ENCODE measurements at regions not wholly inside any gene's neighbourhood (a gene's known extent, or its start where the extent isn't known, plus 50 kb on each side); places are given as distances from the start of the nearest gene placed in this dataset.

GRCh38 chr2:172160839-172161238, 58.1 kb upstream of the DLX2 start:
- ChIA-PET POLR2A (ENCODE audit: low non-redundant PET) (no interaction called here), CTCF (no interaction called here)
- BruUV-seq (replicated peaks), result no TSS peak
- H3K27ac ChIP-seq (ENCODE audit: low read depth, low read length, poor library complexity, severe bottlenecking), result no peak overlapping the region
- H3K9me3 ChIP-seq (ENCODE audit: low read depth, low read length, poor library complexity, severe bottlenecking), result no peaks in the 10 kb centered on the region
- H3K4me3 ChIP-seq (ENCODE audit: low read depth, low read length, poor library complexity, severe bottlenecking), result no peak overlapping the region
- H3K36me3 ChIP-seq (ENCODE audit: insufficient read depth, low read length, poor library complexity, severe bottlenecking), result no peaks in the 10 kb centered on the region
- intact Hi-C loops (cut with micrococcal nuclease; ENCODE audit: unreplicated experiment), result no loop called here
- peaks cover 7% of the 10 kb centered on the region for H3K27me3 ChIP-seq (replicated peaks; ENCODE audit: insufficient read depth, low read depth, low read length, poor library complexity)
- no peak for DNase-seq (ENCODE audit: low spot score)
- H3K4me1 ChIP-seq (ENCODE audit: insufficient read depth, low read length, poor library complexity, severe bottlenecking), result no peaks in the 10 kb centered on the region
- TF ChIP-seq CTCF (conservative IDR thresholded peaks at IDR 0.05; ENCODE audit: low read depth, low read length), result no peak
- TF ChIP-seq EZH2 (IDR thresholded peaks at IDR 0.05; ENCODE audit: borderline replicate concordance, low read depth, low read length, poor library complexity, severe bottlenecking), result no peak

GRCh38 chr2:172162225-172162733, 59.6 kb upstream of the DLX2 start:
- H3K36me3 ChIP-seq (ENCODE audit: insufficient read depth, low read length, poor library complexity, severe bottlenecking), result no peaks in the 10 kb centered on the region
- no TSS peak for BruUV-seq (replicated peaks)
- POLR2A ChIA-PET (ENCODE audit: low non-redundant PET), result no interaction called here
- intact Hi-C loops (cut with micrococcal nuclease; ENCODE audit: unreplicated experiment), result no loop called here
- CTCF ChIA-PET, result no interaction called here
- H3K27ac ChIP-seq (ENCODE audit: low read depth, low read length, poor library complexity, severe bottlenecking), result no peak overlapping the region
- no peak overlapping the region for H3K4me3 ChIP-seq (ENCODE audit: low read depth, low read length, poor library complexity, severe bottlenecking)
- H3K9me3 ChIP-seq (ENCODE audit: low read depth, low read length, poor library complexity, severe bottlenecking), result no peaks in the 10 kb centered on the region
- H3K4me1 ChIP-seq (ENCODE audit: insufficient read depth, low read length, poor library complexity, severe bottlenecking), result no peaks in the 10 kb centered on the region
- H3K27me3 ChIP-seq (replicated peaks; ENCODE audit: insufficient read depth, low read depth, low read length, poor library complexity), result no peaks in the 10 kb centered on the region
- TF ChIP-seq EZH2 (IDR thresholded peaks at IDR 0.05; ENCODE audit: borderline replicate concordance, low read depth, low read length, poor library complexity, severe bottlenecking) (no peak), CTCF (conservative IDR thresholded peaks at IDR 0.05; ENCODE audit: low read depth, low read length) (no peak)
- DNase-seq (ENCODE audit: low spot score), result no peak

- DNase-seq (ENCODE audit: low spot score), result no peak
- no peak overlapping the region for H3K27ac ChIP-seq (ENCODE audit: low read depth, low read length, poor library complexity, severe bottlenecking)
- TF ChIP-seq EZH2 (IDR thresholded peaks at IDR 0.05; ENCODE audit: borderline replicate concordance, low read depth, low read length, poor library complexity, severe bottlenecking) (no peak), CTCF (conservative IDR thresholded peaks at IDR 0.05; ENCODE audit: low read depth, low read length) (no peak)
- intact Hi-C loops (cut with micrococcal nuclease; ENCODE audit: unreplicated experiment), result no loop called here
- H3K9me3 ChIP-seq (ENCODE audit: low read depth, low read length, poor library complexity, severe bottlenecking), result no peaks in the 10 kb centered on the region
- no peak overlapping the region for H3K4me3 ChIP-seq (ENCODE audit: low read depth, low read length, poor library complexity, severe bottlenecking)
- no peaks in the 10 kb centered on the region for H3K36me3 ChIP-seq (ENCODE audit: insufficient read depth, low read length, poor library complexity, severe bottlenecking)
- ChIA-PET CTCF (no interaction called here), POLR2A (ENCODE audit: low non-redundant PET) (no interaction called here)
- no peaks in the 10 kb centered on the region for H3K27me3 ChIP-seq (replicated peaks; ENCODE audit: insufficient read depth, low read depth, low read length, poor library complexity)
- H3K4me1 ChIP-seq (ENCODE audit: insufficient read depth, low read length, poor library complexity, severe bottlenecking), result no peaks in the 10 kb centered on the region
- BruUV-seq (replicated peaks), result no TSS peak
Measured at GRCh38 chr2:172162739-172163336, 60.1 kb upstream of the DLX2 start.
